ENCODE measurements at regions not wholly inside any gene's neighbourhood (a gene's known extent, or its start where the extent isn't known, plus 50 kb on each side); places are given as distances from the start of the nearest gene placed in this dataset.
"Not testable (repeated sequence)": the region's sequence is repeated elsewhere in the genome, so short reads cannot be mapped to it uniquely, and the experiment has no call there.

DNA sequence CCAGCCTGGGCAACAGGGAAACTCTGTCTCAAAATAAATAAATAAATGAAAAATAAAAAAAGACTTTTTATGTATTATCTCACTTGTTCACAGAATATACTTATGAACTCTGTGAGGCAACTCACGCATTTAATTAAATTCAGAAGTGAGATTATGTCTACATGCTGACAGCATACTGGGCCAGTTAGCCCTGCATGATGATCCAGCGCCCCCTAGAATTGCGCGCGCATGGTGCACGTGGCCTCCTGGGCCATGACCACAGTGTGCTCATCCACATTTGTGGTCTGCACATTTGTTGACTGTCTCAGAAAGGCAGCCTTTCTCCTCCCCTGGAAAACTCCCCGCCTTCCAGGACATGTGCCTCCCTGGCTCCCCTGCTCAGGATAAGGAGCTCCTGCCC is 64.8 kb upstream of the METTL9 start:
- DNase-seq (ENCODE audit: low read depth in 2 of 2) = not testable (repeated sequence)

DNA sequence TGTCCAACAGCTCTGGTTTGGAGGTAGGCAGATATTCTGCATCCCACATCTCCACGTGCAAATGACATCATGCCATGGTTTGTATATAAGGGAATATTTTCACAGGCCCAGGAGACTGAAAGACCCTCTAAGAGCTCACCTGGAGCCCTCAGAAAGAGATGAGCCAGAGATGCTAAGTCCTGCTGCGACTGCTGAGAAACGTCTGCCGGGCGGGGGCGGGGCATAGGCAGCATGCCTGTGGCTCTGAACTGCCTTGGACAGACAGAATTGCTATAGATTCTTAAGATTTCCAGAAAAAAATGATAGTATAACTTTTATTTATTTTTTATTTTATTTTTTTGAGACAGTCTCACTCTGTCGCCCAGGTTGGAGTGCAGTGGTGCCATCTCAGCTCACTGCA is 64.2 kb upstream of the METTL9 start:
- not testable (repeated sequence) for DNase-seq (ENCODE audit: low read depth in 2 of 2)

DNA sequence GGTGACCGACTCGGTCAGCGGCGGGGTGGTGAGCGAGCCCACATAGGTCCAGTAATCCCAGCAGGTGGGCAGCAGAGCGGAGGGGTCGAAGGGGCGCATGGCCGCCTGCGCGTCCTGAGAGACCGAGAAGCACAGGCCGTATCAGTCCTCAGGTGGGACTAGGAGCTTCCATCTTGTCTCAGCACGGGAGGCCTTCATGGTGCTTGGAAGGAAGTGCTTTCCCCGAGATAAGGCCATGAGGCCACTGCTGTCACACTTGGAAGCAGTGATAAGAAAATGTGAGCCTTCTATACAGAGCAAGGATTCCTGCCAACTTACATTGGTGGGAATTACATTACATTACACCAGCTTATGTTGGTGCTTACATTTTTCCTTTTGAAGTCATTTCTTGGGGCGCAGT is 62.6 kb upstream of the METTL9 start:
- DNase-seq (ENCODE audit: low read depth in 2 of 2) = not testable (repeated sequence)

DNA sequence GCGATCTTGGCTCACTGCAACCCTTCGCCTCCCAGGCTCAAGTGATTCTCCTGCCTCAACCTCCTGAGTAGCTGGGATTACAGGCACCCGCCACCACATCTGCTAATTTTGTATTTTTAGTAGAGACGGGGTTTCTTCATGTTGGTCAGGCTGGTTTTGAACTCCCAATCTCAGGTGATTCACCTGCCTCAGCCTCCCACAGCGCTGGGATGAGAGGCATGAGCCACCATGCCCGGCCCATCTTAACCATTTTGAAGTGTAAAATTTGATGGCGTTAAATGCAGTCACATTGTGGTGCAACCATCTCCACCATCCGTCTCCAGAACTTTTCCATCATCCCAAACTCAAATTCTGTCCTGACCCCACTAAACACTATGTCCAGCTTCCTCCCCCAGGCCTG is 61.8 kb upstream of the METTL9 start:
- DNase-seq (ENCODE audit: low read depth in 2 of 2) = not testable (repeated sequence)

DNA sequence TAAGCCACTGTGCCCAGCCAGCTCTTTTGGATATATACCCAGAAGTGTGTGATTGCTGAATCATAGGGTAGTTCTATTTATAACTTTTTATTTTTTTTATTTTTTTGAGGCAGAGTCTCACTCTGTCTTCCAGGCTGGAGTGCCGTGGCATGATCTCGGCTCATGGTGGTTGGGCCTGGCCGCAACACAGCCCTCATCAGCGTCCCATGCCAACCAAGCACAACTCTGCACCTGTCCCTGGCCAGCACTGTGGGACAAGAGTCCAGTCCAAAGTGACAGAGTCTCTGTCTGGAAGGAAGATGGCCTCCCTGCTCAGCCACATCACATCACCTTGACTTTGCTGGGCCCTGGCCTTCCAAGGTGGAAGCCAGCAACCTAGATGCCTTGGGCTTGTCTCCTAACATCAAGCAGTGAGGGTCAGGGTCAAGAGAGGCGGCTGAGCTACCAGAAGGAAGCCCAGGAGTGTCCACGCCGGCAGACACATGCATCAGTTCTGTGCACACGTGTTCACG is 60.2 kb upstream of the METTL9 start:
- not testable (repeated sequence) for DNase-seq (ENCODE audit: low read depth in 2 of 2)

DNA sequence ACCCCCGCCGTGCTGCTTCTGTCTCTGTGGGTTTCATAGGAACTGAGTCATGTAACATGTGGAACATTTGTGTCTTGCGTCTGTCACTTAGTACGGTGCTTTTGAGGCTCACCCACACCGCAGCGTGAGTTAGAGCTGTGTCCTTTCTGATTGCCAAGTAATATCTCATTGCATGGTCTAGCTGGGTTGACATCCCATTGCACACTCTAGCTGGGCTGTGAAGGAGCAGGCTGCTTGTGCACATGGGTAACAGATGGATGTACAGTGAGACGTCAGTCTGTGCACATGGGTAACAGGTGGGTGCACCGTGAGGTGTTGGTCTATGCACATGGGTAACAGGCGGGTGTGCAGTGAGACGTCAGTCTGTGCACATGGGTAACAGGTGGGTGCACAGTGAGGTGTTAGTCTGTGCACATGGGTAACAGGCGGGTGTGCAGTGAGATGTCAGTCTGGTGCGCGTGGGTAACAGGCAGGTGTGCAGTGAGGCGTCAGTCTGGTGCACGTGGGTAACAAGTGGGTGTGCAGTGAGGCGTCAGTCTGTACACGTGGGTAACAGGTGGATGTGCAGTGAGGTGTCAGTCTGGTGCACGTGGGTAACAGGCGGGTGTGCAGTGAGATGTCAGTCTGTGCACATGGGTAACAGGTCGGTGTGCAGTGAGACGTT is 58.5 kb upstream of the METTL9 start:
- DNase-seq (ENCODE audit: low read depth in 2 of 2) = peak; percentile 69 to 71

DNA sequence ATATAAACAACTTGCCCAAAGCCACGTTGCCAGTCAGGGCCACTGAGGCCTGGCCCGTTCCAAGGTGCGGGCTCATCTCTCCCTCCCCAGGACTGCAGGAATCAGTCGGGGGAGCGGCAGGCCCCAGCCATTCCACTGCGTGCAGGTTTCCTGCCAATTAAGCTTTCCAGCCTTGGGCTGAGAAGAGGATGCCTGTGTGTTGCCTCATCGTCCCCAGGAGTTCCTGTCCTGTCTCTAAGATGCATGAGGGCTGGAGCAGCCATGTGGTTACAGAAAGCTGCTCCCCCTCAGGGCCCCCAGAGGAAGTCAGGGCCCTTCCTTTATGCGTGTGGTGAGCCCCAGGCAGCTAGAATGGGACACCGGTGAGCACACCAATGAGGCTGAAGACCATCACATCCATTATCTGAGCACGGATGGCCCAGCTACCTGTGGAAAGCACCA is 57.7 kb upstream of the METTL9 start:
- not testable (repeated sequence) for DNase-seq (ENCODE audit: low read depth in 2 of 2)

DNA sequence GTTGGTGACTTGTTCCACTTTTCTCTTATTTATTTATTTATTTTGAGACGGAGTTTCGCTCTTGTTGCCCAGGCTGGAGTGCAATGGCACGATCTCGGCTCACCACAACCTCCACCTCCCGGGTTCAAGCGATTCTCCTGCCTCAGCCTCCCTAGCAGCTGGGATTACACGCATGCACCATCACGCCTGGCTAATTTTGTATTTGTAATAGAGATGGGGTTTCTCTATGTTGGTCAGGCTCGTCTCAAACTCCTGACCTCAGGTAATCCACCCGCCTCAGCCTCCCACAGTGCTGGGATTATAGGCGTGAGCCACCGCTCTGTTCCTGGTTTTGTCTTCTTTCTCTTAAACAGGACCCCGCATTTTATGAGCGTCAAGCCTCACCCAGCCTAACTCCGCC is 57.3 kb upstream of the METTL9 start:
- not testable (repeated sequence) for DNase-seq (ENCODE audit: low read depth in 2 of 2)

DNA sequence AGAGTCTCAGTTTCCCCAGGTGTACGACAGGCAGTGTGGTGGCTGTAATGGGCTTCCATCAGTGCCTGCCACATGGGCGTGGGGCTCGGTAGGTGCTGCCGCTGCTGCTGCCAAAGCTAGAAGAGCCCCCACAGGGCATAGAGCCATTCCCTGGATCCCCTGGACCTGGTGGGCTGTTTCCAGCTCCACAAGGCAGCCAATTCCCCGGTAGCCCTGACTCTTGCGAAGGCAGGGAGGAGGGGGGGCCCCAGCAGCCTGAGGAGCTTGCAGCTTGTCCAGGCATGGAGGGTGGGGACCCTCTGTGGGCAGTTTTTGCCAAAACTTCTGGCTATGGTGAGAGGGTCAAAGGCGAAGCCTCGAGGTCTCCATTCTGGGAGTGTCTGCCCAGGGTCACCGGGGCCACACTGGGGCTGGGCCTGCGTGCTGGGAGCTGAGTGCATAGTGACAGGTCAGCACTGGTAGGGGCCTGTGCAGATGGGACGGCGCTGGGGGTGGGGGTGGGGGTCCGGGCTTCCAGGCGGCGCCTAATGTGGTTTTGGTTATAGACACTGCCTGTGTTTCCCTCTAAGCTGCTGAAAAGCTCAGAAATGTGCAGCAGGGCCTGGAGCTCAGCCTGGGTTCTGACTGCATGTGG is 56.8 kb upstream of the METTL9 start:
- not testable (repeated sequence) for DNase-seq (ENCODE audit: low read depth in 2 of 2)

DNA sequence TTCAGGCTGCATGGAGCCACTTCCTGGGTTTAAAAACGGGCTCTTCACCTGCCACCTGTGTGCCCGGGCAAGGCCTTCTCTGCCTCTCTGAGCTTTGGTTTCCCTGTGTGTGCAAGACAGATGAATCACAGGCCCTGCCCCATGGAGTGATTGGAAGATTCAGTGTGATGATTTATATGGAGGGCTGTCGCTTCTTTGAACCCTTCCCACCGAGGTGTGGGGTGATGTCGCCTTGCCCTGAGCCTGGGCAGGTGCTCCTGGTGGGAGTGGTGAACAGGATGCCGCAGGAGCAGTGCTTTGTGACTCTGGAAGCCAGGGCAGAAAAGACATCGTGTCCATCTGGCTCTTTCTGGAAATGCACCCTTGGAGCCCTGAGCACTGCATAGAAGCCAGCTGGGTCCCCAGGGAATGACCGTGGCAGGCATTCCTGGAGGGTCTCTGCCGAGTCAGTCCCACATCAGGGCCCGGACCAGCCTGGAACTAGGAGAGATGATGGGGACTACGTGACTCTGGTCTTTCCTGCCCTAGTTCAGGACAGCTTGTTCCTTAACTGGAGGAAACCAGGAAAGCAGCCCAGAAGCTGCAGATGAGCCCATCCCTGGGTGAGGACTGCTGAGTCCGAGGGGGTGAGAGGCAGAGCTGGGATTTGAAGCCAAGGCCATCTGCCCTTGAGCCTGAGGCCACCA is 56.1 kb upstream of the METTL9 start:
- not testable (repeated sequence) for DNase-seq (ENCODE audit: low read depth in 2 of 2)

DNA sequence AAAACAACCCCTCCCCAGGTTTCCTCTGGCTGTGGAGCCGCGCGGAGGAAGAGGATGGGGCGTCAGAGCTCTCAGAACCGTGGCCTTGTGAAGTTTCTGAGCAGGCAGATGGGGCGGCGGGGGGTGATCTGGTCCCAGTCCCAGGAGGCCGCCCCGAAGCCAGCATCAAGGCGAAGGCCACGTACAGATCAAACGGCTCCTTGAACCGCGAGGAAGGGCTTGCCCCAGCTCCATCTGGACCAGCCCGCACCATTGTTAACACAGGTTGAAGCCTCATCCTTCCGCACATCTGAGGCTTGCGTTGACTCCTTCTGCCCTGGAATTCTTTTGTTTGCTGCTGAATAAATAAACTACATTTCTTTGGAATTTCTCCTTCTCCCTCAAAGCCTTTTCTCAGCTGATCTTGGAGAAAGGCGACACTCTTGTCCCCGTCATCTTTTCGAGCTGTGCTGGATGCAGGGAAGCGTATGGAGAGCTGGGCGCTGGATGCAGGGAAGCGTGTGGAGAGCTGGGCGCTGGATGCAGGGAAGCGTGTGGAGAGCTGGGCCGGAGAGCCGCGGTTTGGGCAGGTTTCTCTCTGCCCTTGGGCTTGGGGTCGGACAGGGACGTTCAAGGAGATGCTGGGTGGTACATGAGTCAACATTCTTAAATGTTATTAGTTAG is 53.6 kb upstream of the METTL9 start:
- not testable (repeated sequence) for DNase-seq (ENCODE audit: low read depth in 2 of 2)

DNA sequence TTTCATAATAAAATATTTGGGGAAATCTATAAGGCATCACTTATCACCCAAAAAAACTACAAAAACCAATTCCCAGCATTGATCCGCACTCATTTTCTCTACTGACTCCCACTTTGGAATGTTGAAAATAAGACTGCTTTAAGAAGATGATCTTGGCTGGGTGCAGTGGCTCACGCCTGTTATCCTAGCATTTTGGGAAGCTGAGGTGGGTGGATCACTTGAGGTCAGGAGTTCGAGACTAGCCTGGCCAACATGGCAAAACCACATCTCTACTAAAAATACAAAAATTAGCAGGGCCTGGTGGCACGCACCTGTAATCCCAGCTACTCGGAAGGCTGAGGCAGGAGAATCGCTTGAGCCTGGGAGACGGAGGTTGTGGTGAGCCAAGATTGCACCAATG is 50.0 kb upstream of the METTL9 start:
- not testable (repeated sequence) for DNase-seq (ENCODE audit: low read depth in 2 of 2)
